ENCODE measurements at regions not wholly inside any gene's neighbourhood (a gene's known extent, or its start where the extent isn't known, plus 50 kb on each side); places are given as distances from the start of the nearest gene placed in this dataset.

- TF ChIP-seq GATA1 (IDR thresholded peaks at IDR 0.05; ENCODE audit: low read depth, low read length) (no peak), POLR2A (IDR thresholded peaks at IDR 0.05; ENCODE audit: low read length) (no peak)
- DNase-seq, result peak; percentile 8 to 14
Observed at GRCh38 chr3:45277636-45278035, 51.5 kb upstream of the TMEM158 start.

DNA sequence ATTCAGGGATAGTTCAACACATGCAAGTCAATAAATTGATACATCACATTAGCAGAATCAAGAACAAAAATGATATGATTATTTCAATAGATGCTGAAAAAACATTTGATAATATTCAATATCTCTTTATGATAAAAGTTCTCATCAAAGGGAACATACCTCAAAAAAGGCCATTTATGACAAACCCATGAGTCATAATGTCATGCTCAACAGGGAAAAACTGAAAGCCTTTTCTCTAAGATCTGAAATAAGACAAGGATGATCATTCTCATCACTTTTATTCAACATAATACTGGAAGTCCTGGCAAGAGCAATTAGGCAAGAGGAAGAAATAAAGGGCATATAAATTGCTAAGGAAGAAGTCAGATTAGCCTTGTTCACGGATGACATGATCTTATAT is 54.1 kb upstream of the TMEM158 start:
- no peak for TF ChIP-seq POLR2A (IDR thresholded peaks at IDR 0.05; ENCODE audit: low read length)
- no peak for TF ChIP-seq GATA1 (IDR thresholded peaks at IDR 0.05; ENCODE audit: low read depth, low read length)
- DNase-seq, result no peak

DNA sequence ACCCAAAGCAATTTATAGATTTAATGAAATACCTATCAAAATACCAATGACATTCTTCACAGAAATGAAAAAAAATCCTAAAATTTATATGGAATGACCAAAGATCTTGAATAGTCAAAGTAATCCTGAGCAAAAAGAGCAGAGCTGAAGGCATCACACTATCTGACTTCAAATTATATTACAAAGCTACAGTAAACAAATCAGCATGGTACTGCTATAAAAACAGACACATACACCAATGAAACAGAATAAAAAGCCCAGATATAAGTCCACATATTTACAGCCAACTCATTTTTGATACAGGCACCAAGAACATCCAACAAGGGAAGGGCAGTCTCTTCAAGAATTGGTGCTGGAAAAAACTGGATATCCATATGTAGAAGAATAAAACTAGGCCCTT is 54.9 kb upstream of the TMEM158 start:
- DNase-seq, result no peak
- no peak for TF ChIP-seq GATA1 (IDR thresholded peaks at IDR 0.05; ENCODE audit: low read depth, low read length)
- TF ChIP-seq POLR2A (IDR thresholded peaks at IDR 0.05; ENCODE audit: low read length), result no peak

DNA sequence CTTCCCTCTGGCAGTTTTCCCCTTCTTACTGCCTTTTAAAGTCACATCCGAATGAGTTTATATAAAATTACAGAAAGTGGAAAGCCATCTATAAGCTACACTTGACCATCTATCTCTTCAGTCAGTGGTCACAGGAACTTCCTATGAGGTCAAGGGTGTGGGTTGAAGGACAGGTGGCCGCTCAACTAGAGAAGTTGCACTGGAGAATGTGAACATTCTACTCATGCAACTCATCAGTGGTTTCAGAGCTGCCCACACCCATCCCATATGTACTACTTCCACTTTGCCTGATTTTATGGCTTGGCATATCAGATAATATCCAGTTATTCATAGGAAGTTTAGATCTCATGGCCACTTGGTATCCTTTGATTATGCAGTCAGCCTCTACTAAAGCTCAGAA is 57.4 kb upstream of the TMEM158 start:
- TF ChIP-seq GATA1 (IDR thresholded peaks at IDR 0.05; ENCODE audit: low read depth, low read length) (no peak), POLR2A (IDR thresholded peaks at IDR 0.05; ENCODE audit: low read length) (no peak)
- DNase-seq, result no peak

DNA sequence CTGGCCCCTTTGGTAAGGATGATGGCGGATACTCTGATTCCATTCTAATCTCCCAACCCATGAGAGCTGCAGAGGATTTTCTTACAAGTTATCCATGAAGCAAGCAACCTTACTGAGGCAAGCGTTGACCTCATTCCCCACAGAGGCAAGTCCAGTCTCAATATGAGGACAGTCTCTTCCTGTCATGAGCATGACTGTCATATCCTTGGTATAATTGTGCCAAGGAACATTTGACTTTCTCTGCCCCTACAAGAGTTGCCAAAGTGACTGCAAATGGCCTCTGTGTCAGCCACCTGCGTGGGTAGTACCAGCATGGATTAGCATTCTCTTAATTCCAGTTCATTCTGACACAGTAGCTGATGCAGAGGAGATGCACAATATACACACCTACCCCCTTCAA is 71.2 kb upstream of the TMEM158 start:
- TF ChIP-seq POLR2A (IDR thresholded peaks at IDR 0.05; ENCODE audit: low read length) (no peak), GATA1 (IDR thresholded peaks at IDR 0.05; ENCODE audit: low read depth, low read length) (no peak)
- DNase-seq, result no peak

- TF ChIP-seq POLR2A (IDR thresholded peaks at IDR 0.05; ENCODE audit: low read length) (no peak), GATA1 (IDR thresholded peaks at IDR 0.05; ENCODE audit: low read depth, low read length) (no peak)
- DNase-seq, result no peak
Observed at GRCh38 chr3:45302470-45302869, 76.4 kb upstream of the TMEM158 start.

DNA sequence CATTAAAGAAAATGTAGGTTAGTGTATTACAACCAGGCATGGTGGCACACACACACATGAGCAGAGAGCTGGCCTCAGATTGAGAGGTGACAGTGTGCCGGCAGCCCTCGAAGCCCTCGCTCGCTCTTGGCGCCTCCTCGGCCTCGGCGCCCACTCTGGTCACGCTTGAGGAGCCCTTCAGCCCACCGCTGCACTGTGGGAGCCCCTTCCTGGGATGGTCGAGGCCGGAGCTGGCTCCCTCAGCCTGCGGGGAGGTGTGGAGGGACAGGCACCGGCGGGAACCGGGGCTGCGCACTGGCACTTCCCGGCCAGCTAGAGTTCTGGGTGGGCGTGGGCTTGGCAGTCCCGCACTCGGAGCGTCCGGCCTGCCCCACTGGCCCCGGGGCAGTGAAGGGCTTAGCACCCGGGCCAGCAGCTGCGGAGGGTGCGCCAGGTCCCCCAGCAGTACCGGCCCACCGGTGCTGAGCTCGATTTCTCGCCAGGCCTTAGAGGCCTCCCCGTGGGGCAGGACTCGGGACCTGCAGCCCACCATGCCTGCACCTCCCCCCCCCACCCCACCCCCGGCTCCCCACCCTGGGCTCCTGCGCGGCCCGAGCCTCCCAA is 80.4 kb upstream of the TMEM158 start:
- no peak for DNase-seq
- TF ChIP-seq POLR2A (IDR thresholded peaks at IDR 0.05; ENCODE audit: low read length), result no peak
- no peak for TF ChIP-seq GATA1 (IDR thresholded peaks at IDR 0.05; ENCODE audit: low read depth, low read length)

DNA sequence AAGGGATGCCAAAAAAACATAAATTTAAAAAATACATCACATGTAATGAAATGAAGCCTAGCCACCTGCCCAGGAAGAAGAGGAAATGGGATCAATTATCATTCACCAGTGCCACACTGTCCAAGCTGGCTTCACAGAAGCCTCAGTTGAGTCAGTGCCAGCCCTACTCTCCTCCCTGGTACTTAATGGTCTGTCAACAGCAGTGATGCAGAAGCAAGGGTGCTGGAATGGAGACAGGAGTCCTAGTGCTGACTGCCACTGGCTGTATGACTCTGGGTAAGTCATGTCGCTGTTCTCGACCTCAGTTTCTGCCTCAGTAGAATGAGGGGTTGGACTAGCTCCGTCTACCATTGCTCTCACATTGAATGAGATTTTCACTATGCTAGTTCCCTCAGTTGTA is 78.5 kb upstream of the LARS2 start:
- DNase-seq, result no peak
- TF ChIP-seq POLR2A (IDR thresholded peaks at IDR 0.05; ENCODE audit: low read length) (no peak), GATA1 (IDR thresholded peaks at IDR 0.05; ENCODE audit: low read depth, low read length) (no peak)

GRCh38 chr3:45311327-45311726 is 77.0 kb upstream of the LARS2 start:
- TF ChIP-seq POLR2A (IDR thresholded peaks at IDR 0.05; ENCODE audit: low read length) (no peak), GATA1 (IDR thresholded peaks at IDR 0.05; ENCODE audit: low read depth, low read length) (no peak)
- no peak for DNase-seq

DNA sequence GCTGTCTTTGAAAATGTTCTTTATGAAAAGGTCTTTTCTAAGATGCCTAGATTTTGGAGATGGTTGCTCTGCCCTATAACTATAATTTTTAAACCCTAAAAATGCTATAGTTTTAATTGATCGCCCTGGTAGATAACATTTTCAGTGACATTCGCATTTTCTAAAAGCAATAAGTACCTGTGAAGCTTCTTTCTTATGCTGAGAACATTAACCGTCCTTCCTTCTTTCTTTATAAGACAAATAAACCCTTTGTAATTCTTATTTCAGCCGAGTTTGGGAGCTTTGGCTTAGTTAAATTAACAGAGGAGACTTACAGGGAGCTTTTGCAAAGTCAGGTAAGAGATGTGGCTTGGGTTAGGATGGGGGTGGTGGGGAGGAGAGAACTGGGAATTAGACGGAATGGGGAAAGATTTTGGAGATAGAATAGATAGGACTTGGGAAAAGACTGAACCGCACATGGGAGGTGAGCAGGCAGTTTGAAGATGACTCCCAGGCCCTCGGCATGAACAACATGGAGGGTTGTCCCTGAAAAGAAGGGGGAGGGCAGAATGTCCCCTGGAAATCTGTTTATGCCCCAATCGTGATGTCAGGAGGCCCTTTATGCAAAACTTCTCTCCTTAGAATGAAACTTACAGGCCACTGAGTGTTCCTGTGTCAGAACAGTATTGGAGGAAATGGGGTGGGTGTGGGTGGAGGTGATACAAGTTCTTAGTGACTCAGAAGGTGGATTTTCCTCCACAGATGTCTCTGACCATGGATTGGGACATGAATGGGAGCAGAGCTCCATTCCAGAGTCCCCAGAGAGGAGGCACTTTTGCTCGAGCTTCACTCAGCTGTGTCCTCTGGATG is 76.2 kb upstream of the LARS2 start:
- TF ChIP-seq GATA1 (IDR thresholded peaks at IDR 0.05; ENCODE audit: low read depth, low read length) (no peak), POLR2A (IDR thresholded peaks at IDR 0.05; ENCODE audit: low read length) (no peak)
- DNase-seq, result no peak

DNA sequence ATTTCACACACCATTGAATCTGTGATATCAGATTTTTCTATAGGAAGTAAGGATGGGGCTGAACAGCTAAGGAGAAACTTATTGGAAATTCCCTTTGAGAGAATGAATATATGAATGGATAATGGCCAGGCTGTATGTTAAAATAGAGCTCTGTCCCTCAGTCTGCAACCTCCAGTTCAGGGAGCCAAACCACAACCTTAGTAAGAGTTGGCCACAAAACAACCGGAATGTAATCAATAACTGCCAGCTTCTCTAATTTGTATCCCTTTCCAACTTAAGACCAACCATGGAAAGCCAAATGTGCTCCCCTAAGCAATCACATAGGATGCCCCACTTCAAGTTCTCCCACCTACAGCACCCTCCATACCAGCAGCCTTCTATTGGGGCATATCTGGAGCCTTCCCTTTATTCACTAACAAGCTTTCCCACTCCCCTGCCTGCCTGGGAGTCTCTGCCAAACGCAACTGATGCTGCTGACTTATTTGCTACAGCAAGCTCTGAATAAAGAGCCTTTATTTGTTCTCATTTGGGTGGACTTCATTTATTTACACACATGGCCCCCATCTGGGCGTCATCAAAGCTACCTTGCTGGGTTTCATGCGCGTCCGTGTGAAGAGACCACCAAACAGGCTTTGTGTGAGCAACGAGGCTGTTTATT is 75.4 kb upstream of the LARS2 start:
- no peak for TF ChIP-seq GATA1 (IDR thresholded peaks at IDR 0.05; ENCODE audit: low read depth, low read length)
- TF ChIP-seq POLR2A (IDR thresholded peaks at IDR 0.05; ENCODE audit: low read length), result no peak
- DNase-seq, result no peak

DNA sequence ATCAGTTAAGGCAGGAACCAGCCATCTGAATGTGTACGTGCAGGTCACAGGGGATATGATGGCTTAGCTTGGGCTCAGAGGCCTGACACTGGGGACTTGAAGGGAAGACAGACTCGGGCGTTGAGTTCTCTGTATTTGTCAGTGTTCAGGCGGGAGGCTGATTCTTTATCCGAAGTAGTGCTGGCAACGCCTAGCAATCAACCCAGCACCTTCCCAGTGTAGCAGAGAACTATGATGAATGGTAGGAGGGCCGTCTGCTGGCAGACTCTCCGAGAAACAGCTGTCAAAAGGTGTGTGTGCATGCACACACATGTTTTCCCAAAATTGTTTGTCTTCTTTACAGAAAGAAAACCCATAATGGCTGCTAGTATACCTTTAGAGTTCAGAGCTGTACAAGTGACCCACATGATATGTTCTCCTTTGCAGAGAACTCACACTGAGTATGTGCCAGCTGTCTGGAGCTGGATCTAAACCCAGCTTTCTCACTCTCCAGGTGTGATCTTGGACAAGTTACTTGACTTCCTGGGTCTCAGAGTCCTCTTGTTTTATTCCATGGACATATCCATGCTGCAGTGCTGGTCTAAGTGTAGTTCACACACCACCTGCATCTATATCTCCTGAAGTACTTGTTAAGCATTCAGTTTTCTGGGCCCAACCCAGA is 74.5 kb upstream of the LARS2 start:
- no peak for TF ChIP-seq GATA1 (IDR thresholded peaks at IDR 0.05; ENCODE audit: low read depth, low read length)
- TF ChIP-seq POLR2A (IDR thresholded peaks at IDR 0.05; ENCODE audit: low read length), result no peak
- DNase-seq, result no peak

DNA sequence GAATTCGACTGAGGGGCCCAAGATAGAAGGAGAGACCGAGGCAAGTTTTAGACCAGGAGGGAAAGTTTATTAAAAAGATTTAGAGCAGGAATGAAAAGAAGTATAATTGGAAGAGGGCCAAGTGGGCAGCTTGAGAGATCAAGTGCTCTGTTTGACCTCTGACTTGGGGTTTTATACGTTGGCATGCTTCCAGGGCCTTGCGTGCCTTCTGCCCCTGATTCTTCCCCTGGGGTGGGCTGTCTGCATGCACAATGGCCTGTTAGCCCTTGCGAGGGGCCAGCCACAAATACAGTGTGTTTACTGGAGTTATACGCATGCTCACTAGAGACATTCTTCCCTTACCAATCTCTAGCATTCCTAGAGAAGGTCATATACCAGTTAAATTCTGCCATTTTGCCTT is 70.7 kb upstream of the LARS2 start:
- TF ChIP-seq POLR2A (IDR thresholded peaks at IDR 0.05; ENCODE audit: low read length), result no peak
- TF ChIP-seq GATA1 (IDR thresholded peaks at IDR 0.05; ENCODE audit: low read depth, low read length), result no peak
- DNase-seq, result no peak

DNA sequence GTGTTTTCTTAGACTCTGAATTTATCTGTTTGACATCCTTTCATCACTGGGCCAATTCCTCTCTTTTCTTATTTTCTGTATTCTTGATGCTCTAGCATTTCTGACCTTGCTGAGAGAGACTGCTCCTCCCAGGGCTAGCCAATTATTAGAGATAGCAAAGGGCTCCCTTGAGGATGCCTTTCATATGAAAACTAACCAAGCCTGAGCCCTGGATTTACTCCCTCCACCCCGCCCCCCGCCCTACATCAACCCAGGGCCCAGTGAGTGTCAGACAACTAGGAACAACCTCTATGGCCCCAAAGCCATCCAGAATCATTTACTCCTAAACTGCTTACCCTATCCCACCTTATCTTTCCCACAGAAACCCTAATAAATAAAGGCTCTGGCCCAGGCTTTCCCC is 69.7 kb upstream of the LARS2 start:
- no peak for DNase-seq
- TF ChIP-seq POLR2A (IDR thresholded peaks at IDR 0.05; ENCODE audit: low read length), result no peak
- TF ChIP-seq GATA1 (IDR thresholded peaks at IDR 0.05; ENCODE audit: low read depth, low read length), result no peak
